ENCODE measurements at regions not wholly inside any gene's neighbourhood (a gene's known extent, or its start where the extent isn't known, plus 50 kb on each side); places are given as distances from the start of the nearest gene placed in this dataset.

GRCh38 chr14:28895389-28895788 is 128.8 kb downstream of the FOXG1 start:
- H3K36me3 Mint-ChIP-seq (ENCODE audit: low read depth) = no peaks in the 10 kb centered on the region
- H3K4me1 Mint-ChIP-seq = no peaks in the 10 kb centered on the region
- H3K4me3 Mint-ChIP-seq = no peak overlapping the region
- no peaks in the 10 kb centered on the region for H3K27me3 Mint-ChIP-seq (ENCODE audit: low read depth)
- H3K27ac Mint-ChIP-seq = no peak overlapping the region
- no peaks in the 10 kb centered on the region for H3K9me3 Mint-ChIP-seq
- TF ChIP-seq CTCF (IDR thresholded peaks at IDR 0.05; ENCODE audit: unreplicated experiment in 3 of 3) = no peak

- Mint-ChIP-seq H3K27me3 (ENCODE audit: low read depth) (no peaks in the 10 kb centered on the region), H3K9me3 (no peaks in the 10 kb centered on the region), H3K36me3 (ENCODE audit: low read depth) (no peaks in the 10 kb centered on the region), H3K27ac (no peak overlapping the region), H3K4me3 (no peak overlapping the region), H3K4me1 (no peaks in the 10 kb centered on the region)
- no peak for TF ChIP-seq CTCF (IDR thresholded peaks at IDR 0.05; ENCODE audit: unreplicated experiment in 3 of 3)
Measured at GRCh38 chr14:28896337-28896736, 129.8 kb downstream of the FOXG1 start.

- TF ChIP-seq CTCF (IDR thresholded peaks at IDR 0.05; ENCODE audit: unreplicated experiment in 3 of 3) = no peak
Measured at GRCh38 chr14:28901631-28902030, 135.0 kb downstream of the FOXG1 start.

GRCh38 chr14:28902930-28903329 is 136.3 kb downstream of the FOXG1 start:
- no peak overlapping the region for H3K4me3 Mint-ChIP-seq
- no peaks in the 10 kb centered on the region for H3K4me1 Mint-ChIP-seq
- H3K27me3 Mint-ChIP-seq (ENCODE audit: low read depth) = no peaks in the 10 kb centered on the region
- no peak overlapping the region for H3K27ac Mint-ChIP-seq
- no peak for TF ChIP-seq CTCF (IDR thresholded peaks at IDR 0.05; ENCODE audit: unreplicated experiment in 3 of 3)
- H3K36me3 Mint-ChIP-seq (ENCODE audit: low read depth) = no peaks in the 10 kb centered on the region
- H3K9me3 Mint-ChIP-seq = no peaks in the 10 kb centered on the region

More at GRCh38 chr14:28901631-28902030, 135.0 kb downstream of the FOXG1 start:
- Mint-ChIP-seq H3K27me3 (ENCODE audit: low read depth) (no peaks in the 10 kb centered on the region), H3K27ac (no peak overlapping the region), H3K9me3 (no peaks in the 10 kb centered on the region), H3K4me1 (no peaks in the 10 kb centered on the region), H3K36me3 (ENCODE audit: low read depth) (no peaks in the 10 kb centered on the region), H3K4me3 (no peak overlapping the region)

- Mint-ChIP-seq H3K9me3 (no peaks in the 10 kb centered on the region), H3K27me3 (ENCODE audit: low read depth) (no peaks in the 10 kb centered on the region), H3K4me3 (no peak overlapping the region), H3K4me1 (no peaks in the 10 kb centered on the region), H3K27ac (no peak overlapping the region), H3K36me3 (ENCODE audit: low read depth) (no peaks in the 10 kb centered on the region)
- TF ChIP-seq CTCF (IDR thresholded peaks at IDR 0.05; ENCODE audit: unreplicated experiment in 3 of 3) = no peak
Measured at GRCh38 chr14:28911521-28911920, 144.9 kb downstream of the FOXG1 start.

GRCh38 chr14:28913056-28913455 is 146.5 kb downstream of the FOXG1 start:
- Mint-ChIP-seq H3K4me3 (no peak overlapping the region), H3K9me3 (no peaks in the 10 kb centered on the region), H3K4me1 (no peaks in the 10 kb centered on the region), H3K27ac (no peak overlapping the region), H3K36me3 (ENCODE audit: low read depth) (no peaks in the 10 kb centered on the region), H3K27me3 (ENCODE audit: low read depth) (no peaks in the 10 kb centered on the region)
- no peak for TF ChIP-seq CTCF (IDR thresholded peaks at IDR 0.05; ENCODE audit: unreplicated experiment in 3 of 3)

Data from nephron (organoid).